LNCaP clone FGC (cell line): ENCODE measurements at regions not wholly inside any gene's neighbourhood (a gene's known extent, or its start where the extent isn't known, plus 50 kb on each side); places are given as distances from the start of the nearest gene placed in this dataset.

Experiments
- DNase-seq: peaks from one replicate; pipeline ENCODE4 v3.0.0-alpha.2; 2011; ENCODE audit warnings: low read depth
- H3K4me3 ChIP-seq: 2 replicates; pipeline ENCODE4 v1.5.1; 2011; ENCODE audit warnings: mild to moderate bottlenecking, low read depth, low read length, control low read depth
- CTCF ChIP-seq: IDR thresholded peaks from 2 replicates; pipeline ENCODE4 v1.5.1; 2012; ENCODE audit warnings: mild to moderate bottlenecking; ENCODE audit not compliant: control insufficient read depth, insufficient read depth; ENCODE audit errors: extremely low read depth

- DNase-seq, result no peak
- no peak for TF ChIP-seq CTCF
- no peak overlapping the region for H3K4me3 ChIP-seq
Measured at GRCh38 chr2:88826399-88826798, 134.9 kb downstream of the RPIA start.

DNA sequence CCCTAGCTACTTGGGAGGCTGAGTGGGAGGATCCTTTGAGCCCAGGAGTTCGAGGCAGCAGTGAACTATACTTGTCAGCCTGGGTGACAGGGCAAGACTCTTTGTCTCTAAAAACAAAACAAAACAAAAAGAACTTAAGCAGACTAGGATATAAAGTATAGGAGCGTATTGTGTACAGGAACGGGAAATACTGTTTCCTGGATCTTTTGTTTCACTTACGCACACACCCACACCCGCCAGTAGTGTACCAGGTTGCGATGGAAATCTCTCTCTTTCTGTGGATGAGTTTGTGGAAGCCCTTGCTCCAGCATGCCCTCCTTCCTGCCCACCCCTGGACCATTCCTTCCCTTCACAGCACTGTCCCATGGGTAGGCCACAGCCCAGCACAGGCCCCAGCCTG, 136.3 kb downstream of the RPIA start:
- TF ChIP-seq CTCF, result no peak
- H3K4me3 ChIP-seq, result no peak overlapping the region
- DNase-seq, result no peak

DNA sequence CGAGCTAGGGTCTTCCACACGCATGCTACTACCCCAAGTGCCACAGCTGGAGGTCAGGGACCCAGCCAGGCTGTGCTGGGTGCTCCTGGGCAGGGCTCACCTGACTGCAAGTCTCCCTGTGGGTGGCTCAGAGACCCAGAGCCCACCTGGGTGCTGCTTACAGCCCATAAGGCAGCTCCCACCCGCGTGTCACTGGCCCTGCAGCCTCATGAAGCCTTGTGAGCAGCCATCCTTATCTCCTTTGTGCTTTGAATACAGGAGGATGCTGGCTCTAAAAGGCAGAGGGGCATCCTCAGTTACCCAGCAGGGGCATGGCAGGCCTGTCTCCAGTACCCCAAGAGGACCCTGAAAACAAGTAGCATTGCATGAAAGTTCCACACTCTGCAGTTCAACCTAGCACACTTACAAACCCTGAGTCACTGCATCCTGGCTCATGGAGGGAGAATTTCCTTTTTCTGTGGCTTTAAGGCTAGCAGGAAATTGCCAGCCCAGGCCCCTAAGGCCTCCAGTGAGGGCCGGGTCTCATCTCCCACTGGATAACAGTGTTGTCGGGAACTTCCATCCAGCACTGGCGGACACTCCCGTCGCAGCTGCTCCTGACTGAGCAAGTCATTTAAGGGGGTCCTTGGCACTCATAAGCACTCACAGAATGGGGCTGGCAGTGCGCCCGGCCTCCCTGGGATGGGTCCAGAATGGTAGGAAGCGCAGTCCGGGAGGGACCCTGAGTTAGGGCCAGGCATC, 137.1 kb downstream of the RPIA start:
- DNase-seq, result no peak
- no peak for TF ChIP-seq CTCF
- no peak overlapping the region for H3K4me3 ChIP-seq

DNA sequence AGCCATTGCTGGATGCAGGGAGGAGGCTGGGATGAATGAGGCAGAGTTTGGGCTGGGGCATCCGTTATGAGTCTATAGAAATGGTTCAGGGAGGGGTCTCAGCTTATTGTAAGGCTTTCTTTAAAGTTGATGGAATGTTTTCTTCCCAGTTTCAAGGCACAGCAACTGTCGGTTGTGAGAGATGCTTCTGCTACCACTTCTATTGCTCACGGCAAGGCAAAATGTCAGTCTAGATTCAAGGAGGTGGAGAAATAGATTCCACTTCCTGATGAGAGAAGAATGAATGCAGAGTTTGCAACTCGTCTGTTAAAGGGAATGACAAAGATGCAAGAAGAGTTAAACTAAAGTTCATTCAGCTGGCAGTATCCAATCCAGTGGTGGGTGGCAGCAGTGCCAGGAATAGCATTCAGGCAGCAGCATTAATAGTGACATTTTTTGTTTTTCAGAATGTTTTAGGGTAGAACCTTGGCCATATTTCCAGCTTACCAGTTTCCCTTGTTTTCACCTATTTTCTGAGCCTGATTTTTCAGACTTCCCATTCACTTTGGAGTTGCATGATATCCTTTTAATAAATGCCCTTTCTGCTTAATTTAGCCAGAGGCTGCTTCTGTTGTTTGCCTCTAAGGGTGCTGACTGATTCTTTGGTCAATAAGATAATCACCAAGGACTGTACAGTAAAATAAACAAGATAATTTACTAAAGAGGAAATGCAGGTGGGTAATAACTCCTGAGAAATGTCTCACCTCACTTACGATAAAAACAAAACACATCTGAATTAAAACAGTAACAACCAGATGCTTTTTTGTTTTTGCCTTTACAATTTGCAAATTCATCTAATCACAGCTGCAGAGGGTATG, 138.4 kb downstream of the RPIA start:
- no peak overlapping the region for H3K4me3 ChIP-seq
- no peak for DNase-seq
- no peak for TF ChIP-seq CTCF

GRCh38 chr2:88831071-88831791, 139.8 kb downstream of the RPIA start:
- H3K4me3 ChIP-seq, result no peak overlapping the region
- no peak for DNase-seq
- TF ChIP-seq CTCF, result no peak

DNA sequence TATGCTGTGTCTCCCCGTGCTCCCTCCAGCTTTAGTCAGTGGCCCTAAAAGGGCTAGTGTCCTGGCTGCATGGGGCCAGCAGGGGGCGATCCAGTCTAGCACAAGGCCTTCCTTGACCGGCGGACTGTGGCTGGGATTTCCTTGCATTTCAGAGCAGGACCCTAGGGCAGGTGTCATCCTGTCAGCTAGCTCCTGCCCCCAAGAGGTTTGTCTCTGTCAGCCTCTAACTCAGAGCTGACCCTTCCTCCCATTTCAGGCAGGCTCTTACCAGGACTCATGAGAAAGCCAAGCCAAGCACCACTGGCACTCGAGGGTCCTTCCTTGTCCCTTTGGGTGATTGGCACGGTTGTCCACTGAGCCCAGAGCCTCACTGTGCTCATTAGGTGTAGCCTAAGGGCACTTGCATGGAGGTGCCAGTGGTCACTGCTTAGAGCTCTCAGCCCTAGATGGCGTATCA, 140.3 kb downstream of the RPIA start:
- DNase-seq, result no peak
- TF ChIP-seq CTCF, result peak; percentile 82
- H3K4me3 ChIP-seq, result no peak overlapping the region
